CD14-positive monocyte (primary cell): ENCODE measurements at regions not wholly inside any gene's neighbourhood (a gene's known extent, or its start where the extent isn't known, plus 50 kb on each side); places are given as distances from the start of the nearest gene placed in this dataset.
A peak's percentile ranks its signal among the peaks of the same experiment; 100 is the strongest.
"Not testable (repeated sequence)": the region's sequence is repeated elsewhere in the genome, so short reads cannot be mapped to it uniquely, and the experiment has no call there.

Experiments
- DNase-seq, 3 donors: peaks; one replicate each; pipeline ENCODE4 v3.0.0-alpha.2; 2011 to 2022
- H2AFZ ChIP-seq: 2 replicates; pipeline ENCODE4 v1.6.0; 2012; ENCODE audit warnings: mild to moderate bottlenecking, low read depth, low read length, inconsistent platforms; ENCODE audit not compliant: insufficient read depth, poor library complexity, severe bottlenecking
- H3K27ac ChIP-seq, 2 donors: 1 replicate in 1 of 2; 2 replicates in 1 of 2; pipeline ENCODE4 v1.5.1; 2012 to 2013; ENCODE audit warnings: low read length in 2 of 2, control low read depth in 1 of 2, inconsistent platforms in 1 of 2, low read depth in 1 of 2, mild to moderate bottlenecking in 1 of 2
- H3K27me3 ChIP-seq, 2 donors: one replicate each; pipeline versions ENCODE4 v1.6.0 to v1.6.1; 2011 to 2013; ENCODE audit warnings: low read length in 2 of 2; ENCODE audit not compliant: control insufficient read depth in 2 of 2, insufficient read depth in 2 of 2
- H3K36me3 ChIP-seq, 2 donors: replicated peaks in 1 of 2; 1 replicate in 1 of 2; 2 replicates in 1 of 2; pipeline versions ENCODE4 v1.5.1 to v1.6.1; 2012 to 2013; ENCODE audit warnings: low read length in 2 of 2, control low read depth in 1 of 2, inconsistent platforms in 1 of 2, mild to moderate bottlenecking in 1 of 2; ENCODE audit not compliant: insufficient read depth in 2 of 2, control insufficient read depth in 1 of 2
- H3K4me1 ChIP-seq, 2 donors: 1 replicate in 1 of 2; 2 replicates in 1 of 2; pipeline versions ENCODE4 v1.5.1 to v1.6.1; 2012 to 2013; ENCODE audit warnings: low read length in 2 of 2, control low read depth in 1 of 2, inconsistent platforms in 1 of 2, mild to moderate bottlenecking in 1 of 2, moderate library complexity in 1 of 2; ENCODE audit not compliant: insufficient read depth in 2 of 2, control insufficient read depth in 1 of 2
- H3K4me2 ChIP-seq: replicated peaks from 2 replicates; pipeline ENCODE3; 2012; ENCODE audit warnings: low read length, moderate library complexity, mild to moderate bottlenecking; ENCODE audit not compliant: poor library complexity, severe bottlenecking; ENCODE audit errors: extremely low read depth
- H3K4me3 ChIP-seq, 3 experiments: fragments of 200-600 bp in 1 of 3; sonication (generic) in 1 of 3; replicated peaks in 1 of 3; 1 replicate in 2 of 3; 2 replicates in 1 of 3; pipeline ENCODE4 v1.5.1; 2011 to 2013; ENCODE audit warnings: low read length in 3 of 3, mild to moderate bottlenecking in 3 of 3, control low read depth in 2 of 3, low read depth in 2 of 3, inconsistent platforms in 1 of 3, moderate library complexity in 1 of 3
- H3K79me2 ChIP-seq: 2 replicates; pipeline ENCODE4 v1.6.0; 2012; ENCODE audit warnings: mild to moderate bottlenecking, control low read depth, inconsistent platforms, low read length, moderate library complexity; ENCODE audit not compliant: insufficient read depth
- H3K9ac ChIP-seq: 2 replicates; pipeline ENCODE4 v1.6.0; 2017; ENCODE audit warnings: low read length, mild to moderate bottlenecking; ENCODE audit not compliant: insufficient read depth, poor library complexity, severe bottlenecking
- H3K9me3 ChIP-seq, 2 donors: replicated peaks in 1 of 2; 1 replicate in 1 of 2; 2 replicates in 1 of 2; pipeline versions ENCODE4 v1.5.1 to v1.6.1; 2012 to 2013; ENCODE audit warnings: low read length in 2 of 2, control low read depth in 1 of 2; ENCODE audit not compliant: control insufficient read depth in 1 of 2, insufficient read depth in 1 of 2
- H4K20me1 ChIP-seq: 2 replicates; pipeline ENCODE4 v1.6.0; 2012; ENCODE audit warnings: mild to moderate bottlenecking, low read length, control low read depth, moderate library complexity; ENCODE audit not compliant: insufficient read depth
- H3K27ac Mint-ChIP-seq, 7 donors: one replicate each; pipeline ENCODE4 v1.8.0; 2020; ENCODE audit warnings: mild to moderate bottlenecking in 7 of 7, mixed read lengths in 7 of 7, moderate library complexity in 6 of 7, inconsistent platforms in 2 of 7
- H3K27me3 Mint-ChIP-seq, 3 donors: one replicate each; pipeline ENCODE4 v1.8.0; 2021 to 2022; ENCODE audit warnings: low read depth in 3 of 3, mild to moderate bottlenecking in 3 of 3, mixed read lengths in 3 of 3, moderate library complexity in 3 of 3, inconsistent platforms in 1 of 3
- H3K36me3 Mint-ChIP-seq, 2 donors: one replicate each; pipeline ENCODE4 v1.8.0; 2020; ENCODE audit warnings: mixed read lengths in 2 of 2, inconsistent platforms in 1 of 2, mild to moderate bottlenecking in 1 of 2
- H3K4me1 Mint-ChIP-seq: one replicate; pipeline ENCODE4 v1.8.0; 2020; ENCODE audit warnings: mild to moderate bottlenecking, mixed read lengths
- H3K4me3 Mint-ChIP-seq, 2 donors: one replicate each; pipeline ENCODE4 v1.8.0; 2020; ENCODE audit warnings: mild to moderate bottlenecking in 2 of 2, mixed read lengths in 2 of 2, moderate library complexity in 1 of 2
- H3K9me3 Mint-ChIP-seq, 7 donors: one replicate each; pipeline ENCODE4 v1.8.0; 2020 to 2022; ENCODE audit warnings: mixed read lengths in 7 of 7, mild to moderate bottlenecking in 6 of 7, moderate library complexity in 6 of 7, inconsistent platforms in 2 of 7
- WGBS: methylation state at CpG from one replicate; pipeline ENCODE4 v1.1.5; 2013; ENCODE audit warnings: missing lambda C conversion rate; ENCODE audit not compliant: insufficient coverage; 5-methylcytosine and 5-hydroxymethylcytosine counted together
- intact Hi-C, 2 donors: fragments of 100-400 bp; cut with micrococcal nuclease; formaldehyde crosslinking; loops; one replicate each; pipeline versions ENCODE4 v1.15.0 to v1.15.1; 2023
- TF ChIP-seq, protein P1 (sequence below): fragments of 200-600 bp; IDR thresholded peaks from one replicate; pipeline ENCODE4 v1.8.0; 2022; ENCODE audit warnings: antibody characterized with exemption, mild to moderate bottlenecking

DNA sequence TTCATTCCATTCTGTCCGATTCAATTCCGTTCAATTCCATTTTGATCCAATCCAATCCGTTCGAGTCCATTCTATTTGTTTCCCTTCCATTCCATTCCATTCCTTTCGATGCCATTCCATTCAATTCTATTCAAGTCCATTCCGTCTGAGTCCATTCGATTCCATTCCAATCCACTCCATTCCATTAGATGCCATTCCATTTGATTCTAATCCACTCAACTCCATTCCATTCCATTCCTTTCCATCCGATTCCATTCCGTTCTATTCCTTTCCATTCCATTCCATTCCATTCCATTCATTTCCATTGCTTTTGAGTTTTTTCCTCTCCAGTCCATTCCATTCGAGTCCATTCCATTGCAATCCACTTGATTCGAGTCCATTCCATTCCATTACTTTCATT, 2589.3 kb upstream of the TPTE start:
- peaks cover 0 to 87% of the 10 kb centered on the region in 2 donors for H3K9me3 ChIP-seq
- H3K27ac ChIP-seq, H3K4me3 Mint-ChIP-seq, H3K9ac ChIP-seq, H3K4me1 Mint-ChIP-seq, H3K27me3 ChIP-seq, H3K36me3 Mint-ChIP-seq, H3K4me2 ChIP-seq, H3K4me1 ChIP-seq, intact Hi-C loops, H3K27me3 Mint-ChIP-seq, H3K79me2 ChIP-seq, H4K20me1 ChIP-seq, DNase-seq, H2AFZ ChIP-seq, H3K27ac Mint-ChIP-seq, H3K36me3 ChIP-seq: not testable (repeated sequence)
- 71% methylated on average over 11 of the region's 11 CpGs for WGBS
- peaks cover 63 to 93% (median 90%) of the 10 kb centered on the region in 7 donors for H3K9me3 Mint-ChIP-seq
- TF ChIP-seq, protein P1, sequence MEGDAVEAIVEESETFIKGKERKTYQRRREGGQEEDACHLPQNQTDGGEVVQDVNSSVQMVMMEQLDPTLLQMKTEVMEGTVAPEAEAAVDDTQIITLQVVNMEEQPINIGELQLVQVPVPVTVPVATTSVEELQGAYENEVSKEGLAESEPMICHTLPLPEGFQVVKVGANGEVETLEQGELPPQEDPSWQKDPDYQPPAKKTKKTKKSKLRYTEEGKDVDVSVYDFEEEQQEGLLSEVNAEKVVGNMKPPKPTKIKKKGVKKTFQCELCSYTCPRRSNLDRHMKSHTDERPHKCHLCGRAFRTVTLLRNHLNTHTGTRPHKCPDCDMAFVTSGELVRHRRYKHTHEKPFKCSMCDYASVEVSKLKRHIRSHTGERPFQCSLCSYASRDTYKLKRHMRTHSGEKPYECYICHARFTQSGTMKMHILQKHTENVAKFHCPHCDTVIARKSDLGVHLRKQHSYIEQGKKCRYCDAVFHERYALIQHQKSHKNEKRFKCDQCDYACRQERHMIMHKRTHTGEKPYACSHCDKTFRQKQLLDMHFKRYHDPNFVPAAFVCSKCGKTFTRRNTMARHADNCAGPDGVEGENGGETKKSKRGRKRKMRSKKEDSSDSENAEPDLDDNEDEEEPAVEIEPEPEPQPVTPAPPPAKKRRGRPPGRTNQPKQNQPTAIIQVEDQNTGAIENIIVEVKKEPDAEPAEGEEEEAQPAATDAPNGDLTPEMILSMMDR: peak; percentile 28
- peak overlapping the region in 1 of 3 experiments; percentile 2 for H3K4me3 ChIP-seq

DNA sequence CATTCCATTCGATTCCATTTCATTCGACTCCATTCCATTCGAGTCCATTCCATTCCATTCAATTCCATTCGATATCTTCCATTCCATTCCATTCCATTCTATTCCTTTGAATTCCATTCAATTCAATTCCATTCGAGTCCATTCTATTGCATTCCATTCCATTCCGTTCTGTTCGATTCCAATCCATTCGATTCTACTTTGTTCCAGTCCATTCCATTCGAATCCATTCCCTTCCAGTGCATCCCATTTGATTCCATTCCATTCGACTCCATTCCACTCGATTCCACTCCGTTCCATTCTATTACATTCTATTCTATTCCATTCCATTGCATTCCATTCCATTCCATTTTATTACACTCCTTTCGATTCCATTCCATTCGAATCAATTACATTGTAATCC, 2588.5 kb upstream of the TPTE start:
- peaks cover 69 to 94% (median 91%) of the 10 kb centered on the region in 7 donors for H3K9me3 Mint-ChIP-seq
- H3K27me3 ChIP-seq, H3K4me2 ChIP-seq, H3K27ac ChIP-seq, H3K4me1 Mint-ChIP-seq, H3K4me1 ChIP-seq, H3K27me3 Mint-ChIP-seq, H3K79me2 ChIP-seq, H4K20me1 ChIP-seq, H3K9ac ChIP-seq, intact Hi-C loops, H3K36me3 Mint-ChIP-seq, H3K36me3 ChIP-seq, H2AFZ ChIP-seq, H3K4me3 Mint-ChIP-seq, H3K4me3 ChIP-seq, H3K27ac Mint-ChIP-seq, DNase-seq: not testable (repeated sequence)
- peaks cover 0 to 88% of the 10 kb centered on the region in 2 donors for H3K9me3 ChIP-seq
- WGBS: 68% methylated on average over 14 of the region's 14 CpGs
